ENCODE measurements at regions not wholly inside any gene's neighbourhood (a gene's known extent, or its start where the extent isn't known, plus 50 kb on each side); places are given as distances from the start of the nearest gene placed in this dataset.

DNA sequence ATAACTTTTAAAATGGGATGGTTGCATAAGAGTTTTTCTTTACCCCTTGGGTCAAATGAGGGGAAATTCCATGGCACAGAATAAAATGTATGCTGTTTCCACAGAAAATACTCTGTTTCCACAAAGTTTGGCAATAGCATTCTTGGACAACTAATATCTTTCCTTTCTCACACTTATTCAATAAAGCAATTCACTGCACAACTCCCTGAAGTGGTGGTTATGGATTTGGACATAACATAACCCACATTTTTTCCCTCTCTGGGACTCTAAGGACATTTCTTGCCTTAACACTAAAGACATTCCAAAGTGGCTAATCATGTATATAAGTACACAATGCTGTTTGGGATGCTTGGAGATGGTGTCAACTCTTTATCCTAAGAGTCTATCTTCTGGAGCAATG, 51.7 kb upstream of the GPM6B start:
- Histone ChIP-seq H2AFZ (ENCODE audit: low read length) (no peak overlapping the region), H3K27me3 (ENCODE audit: control insufficient read depth in 1 of 2, insufficient read depth in 2 of 2, low read length in 2 of 2) (no peaks in the 10 kb centered on the region), H4K20me1 (ENCODE audit: insufficient read depth, low read length) (no peaks in the 10 kb centered on the region), H3K4me1 (ENCODE audit: insufficient read depth, low read length) (no peaks in the 10 kb centered on the region), H3K4me3 (replicated peaks in 1 of 3; ENCODE audit: insufficient read depth in 1 of 3, low read depth in 2 of 3, low read length in 3 of 3) (no peak overlapping the region), H3K4me2 (ENCODE audit: low read depth, low read length) (no peak overlapping the region), H3K36me3 (replicated peaks in 1 of 2; ENCODE audit: control insufficient read depth in 1 of 2, insufficient read depth in 2 of 2, low read length in 2 of 2) (no peaks in the 10 kb centered on the region), H3K79me2 (ENCODE audit: insufficient read depth, low read length) (no peaks in the 10 kb centered on the region), H3K9ac (ENCODE audit: insufficient read depth, low read depth, low read length) (no peak overlapping the region), H3K9me3 (ENCODE audit: low read length) (no peaks in the 10 kb centered on the region), H3K27ac (ENCODE audit: extremely low read length, insufficient read depth, low read length) (no peak overlapping the region)
- CTCF ChIA-PET (ENCODE audit: low intra/inter-chr PET ratio, low total read pairs), result no interaction called here
- in situ Hi-C loops (cut with HindIII; ENCODE audit: extremely low pct_ligation_motif_present, low pct_unique_long_range_greater_than_20kb) (no loop called here), intact Hi-C loops (cut with micrococcal nuclease; ENCODE audit: unreplicated experiment) (no loop called here)
- no TSS peak for BruUV-seq (replicated peaks)
- DNase-seq (ENCODE audit: low spot score) (no peak), ATAC-seq (no peak), FAIRE-seq (no peak)
- TF ChIP-seq ZSCAN9 (CRISPR knock-in tag; IDR thresholded peaks at IDR 0.05; ENCODE audit: borderline replicate concordance) (no peak), ZNF672 (CRISPR knock-in tag; IDR thresholded peaks at IDR 0.05) (no peak), SP5 (CRISPR knock-in tag; IDR thresholded peaks at IDR 0.05; ENCODE audit: borderline replicate concordance, low read depth) (no peak), HMG20A (CRISPR knock-in tag; IDR thresholded peaks at IDR 0.05; ENCODE audit: borderline replicate concordance) (no peak), ZNF790 (CRISPR knock-in tag; IDR thresholded peaks at IDR 0.05; ENCODE audit: borderline replicate concordance) (no peak), ASH2L (IDR thresholded peaks at IDR 0.05; ENCODE audit: insufficient read length, low read depth, low read length) (no peak), ZFY (CRISPR knock-in tag; IDR thresholded peaks at IDR 0.05) (no peak), ZNF564 (CRISPR knock-in tag; IDR thresholded peaks at IDR 0.05) (no peak), RBAK (CRISPR knock-in tag; IDR thresholded peaks at IDR 0.05) (no peak), ZFP62 (CRISPR knock-in tag; IDR thresholded peaks at IDR 0.05) (no peak), TSC22D2 (CRISPR knock-in tag; IDR thresholded peaks at IDR 0.05; ENCODE audit: borderline replicate concordance) (no peak), PAWR (CRISPR knock-in tag; IDR thresholded peaks at IDR 0.05; ENCODE audit: borderline replicate concordance) (no peak), ZNF337 (CRISPR knock-in tag; IDR thresholded peaks at IDR 0.05; ENCODE audit: borderline replicate concordance, low read depth) (no peak), ISX (CRISPR knock-in tag; conservative IDR thresholded peaks at IDR 0.05) (no peak), ZNF468 (CRISPR knock-in tag; IDR thresholded peaks at IDR 0.05) (no peak), NR3C1 (CRISPR knock-in tag; IDR thresholded peaks at IDR 0.05) (no peak), ATRX (CRISPR knock-in tag; IDR thresholded peaks at IDR 0.05; ENCODE audit: borderline replicate concordance) (no peak), CENPT (CRISPR knock-in tag; IDR thresholded peaks at IDR 0.05; ENCODE audit: low read depth) (no peak)
- TF ChIP-seq, protein P1, sequence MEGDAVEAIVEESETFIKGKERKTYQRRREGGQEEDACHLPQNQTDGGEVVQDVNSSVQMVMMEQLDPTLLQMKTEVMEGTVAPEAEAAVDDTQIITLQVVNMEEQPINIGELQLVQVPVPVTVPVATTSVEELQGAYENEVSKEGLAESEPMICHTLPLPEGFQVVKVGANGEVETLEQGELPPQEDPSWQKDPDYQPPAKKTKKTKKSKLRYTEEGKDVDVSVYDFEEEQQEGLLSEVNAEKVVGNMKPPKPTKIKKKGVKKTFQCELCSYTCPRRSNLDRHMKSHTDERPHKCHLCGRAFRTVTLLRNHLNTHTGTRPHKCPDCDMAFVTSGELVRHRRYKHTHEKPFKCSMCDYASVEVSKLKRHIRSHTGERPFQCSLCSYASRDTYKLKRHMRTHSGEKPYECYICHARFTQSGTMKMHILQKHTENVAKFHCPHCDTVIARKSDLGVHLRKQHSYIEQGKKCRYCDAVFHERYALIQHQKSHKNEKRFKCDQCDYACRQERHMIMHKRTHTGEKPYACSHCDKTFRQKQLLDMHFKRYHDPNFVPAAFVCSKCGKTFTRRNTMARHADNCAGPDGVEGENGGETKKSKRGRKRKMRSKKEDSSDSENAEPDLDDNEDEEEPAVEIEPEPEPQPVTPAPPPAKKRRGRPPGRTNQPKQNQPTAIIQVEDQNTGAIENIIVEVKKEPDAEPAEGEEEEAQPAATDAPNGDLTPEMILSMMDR (CRISPR knock-in tag; IDR thresholded peaks at IDR 0.05), result no peak
- TF ChIP-seq, protein P2, sequence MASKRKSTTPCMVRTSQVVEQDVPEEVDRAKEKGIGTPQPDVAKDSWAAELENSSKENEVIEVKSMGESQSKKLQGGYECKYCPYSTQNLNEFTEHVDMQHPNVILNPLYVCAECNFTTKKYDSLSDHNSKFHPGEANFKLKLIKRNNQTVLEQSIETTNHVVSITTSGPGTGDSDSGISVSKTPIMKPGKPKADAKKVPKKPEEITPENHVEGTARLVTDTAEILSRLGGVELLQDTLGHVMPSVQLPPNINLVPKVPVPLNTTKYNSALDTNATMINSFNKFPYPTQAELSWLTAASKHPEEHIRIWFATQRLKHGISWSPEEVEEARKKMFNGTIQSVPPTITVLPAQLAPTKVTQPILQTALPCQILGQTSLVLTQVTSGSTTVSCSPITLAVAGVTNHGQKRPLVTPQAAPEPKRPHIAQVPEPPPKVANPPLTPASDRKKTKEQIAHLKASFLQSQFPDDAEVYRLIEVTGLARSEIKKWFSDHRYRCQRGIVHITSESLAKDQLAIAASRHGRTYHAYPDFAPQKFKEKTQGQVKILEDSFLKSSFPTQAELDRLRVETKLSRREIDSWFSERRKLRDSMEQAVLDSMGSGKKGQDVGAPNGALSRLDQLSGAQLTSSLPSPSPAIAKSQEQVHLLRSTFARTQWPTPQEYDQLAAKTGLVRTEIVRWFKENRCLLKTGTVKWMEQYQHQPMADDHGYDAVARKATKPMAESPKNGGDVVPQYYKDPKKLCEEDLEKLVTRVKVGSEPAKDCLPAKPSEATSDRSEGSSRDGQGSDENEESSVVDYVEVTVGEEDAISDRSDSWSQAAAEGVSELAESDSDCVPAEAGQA (IDR thresholded peaks at IDR 0.05; ENCODE audit: low read depth), result no peak
- TF ChIP-seq, protein P2 (CRISPR knock-in tag; IDR thresholded peaks at IDR 0.05; ENCODE audit: borderline replicate concordance), result no peak
- POLR2A ChIA-PET, result no interaction called here

Measured in HepG2 (cell line).